ENCODE measurements at regions not wholly inside any gene's neighbourhood (a gene's known extent, or its start where the extent isn't known, plus 50 kb on each side); places are given as distances from the start of the nearest gene placed in this dataset.

DNA sequence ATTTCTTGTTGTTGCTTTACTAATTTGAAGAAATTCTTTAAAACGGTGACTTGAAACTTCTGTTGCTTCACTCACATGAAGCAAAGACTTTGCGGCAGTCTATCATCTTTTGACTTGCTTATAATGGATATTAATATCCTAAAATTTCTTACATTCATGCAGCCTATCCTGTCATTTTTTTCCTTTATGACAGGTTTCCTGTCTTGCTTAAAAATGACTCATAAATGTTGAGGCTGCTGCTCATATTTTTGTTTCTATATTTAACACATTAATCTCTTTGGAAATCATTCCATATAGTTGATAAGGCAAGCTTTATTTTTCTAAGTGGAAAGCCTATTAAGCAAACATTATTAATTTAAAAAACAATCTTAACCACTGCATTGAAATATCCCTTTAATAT lies 176.6 kb upstream of the GALNTL6 start:
- DNase-seq (ENCODE audit: low read depth, low spot score), result no peak

GRCh38 chr4:171629737-171630136 lies 183.5 kb upstream of the GALNTL6 start:
- DNase-seq (ENCODE audit: low read depth, low spot score), result no peak

GRCh38 chr4:171629182-171629581 lies 184.0 kb upstream of the GALNTL6 start:
- no peak for DNase-seq (ENCODE audit: low read depth, low spot score)

- DNase-seq (ENCODE audit: low read depth, low spot score), result no peak
These were observed 186.7 kb upstream of the GALNTL6 start for GRCh38 chr4:171626554-171626953.

DNA sequence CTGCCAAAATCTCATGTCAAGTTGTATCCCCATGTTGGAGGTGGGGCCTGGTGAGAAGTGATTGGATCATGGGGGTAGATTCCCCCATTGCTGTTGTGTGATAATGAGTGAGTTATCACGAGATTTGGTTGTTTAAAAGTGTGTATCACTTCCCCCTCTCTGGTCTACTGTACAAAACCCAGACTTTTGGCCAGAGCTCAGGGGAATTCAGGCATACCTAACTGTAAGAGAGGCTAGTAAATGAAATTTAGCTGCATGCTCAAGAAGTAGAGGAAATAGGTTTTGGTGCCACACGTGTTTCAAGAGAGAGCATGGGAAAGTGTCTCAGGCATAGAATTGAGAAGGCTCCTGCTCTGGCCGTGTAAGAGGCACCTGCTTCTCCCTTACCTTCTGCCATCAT lies 190.5 kb upstream of the GALNTL6 start:
- no peak for DNase-seq (ENCODE audit: low read depth, low spot score)

GRCh38 chr4:171621646-171622045 lies 191.6 kb upstream of the GALNTL6 start:
- DNase-seq (ENCODE audit: low read depth, low spot score), result no peak

DNA sequence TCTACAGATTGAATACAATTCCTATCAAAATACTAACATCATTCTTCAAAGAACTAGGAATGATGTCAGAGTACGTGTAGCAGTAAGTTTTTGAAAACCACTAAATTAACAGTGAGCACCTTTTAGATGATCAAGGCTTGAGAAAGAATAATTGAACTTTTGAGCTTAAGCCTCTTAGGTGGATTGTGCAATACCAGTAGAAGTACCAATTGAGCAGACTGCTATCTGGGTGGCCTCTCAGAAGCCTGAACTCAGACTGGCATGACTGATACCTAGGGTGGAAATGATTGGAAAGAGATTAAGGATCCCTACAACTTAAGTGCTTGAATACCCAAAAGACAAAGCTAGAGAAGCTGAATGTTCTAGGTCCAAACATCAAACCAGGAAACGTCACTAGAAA lies 200.3 kb upstream of the GALNTL6 start:
- no peak for DNase-seq (ENCODE audit: low read depth, low spot score)

DNA sequence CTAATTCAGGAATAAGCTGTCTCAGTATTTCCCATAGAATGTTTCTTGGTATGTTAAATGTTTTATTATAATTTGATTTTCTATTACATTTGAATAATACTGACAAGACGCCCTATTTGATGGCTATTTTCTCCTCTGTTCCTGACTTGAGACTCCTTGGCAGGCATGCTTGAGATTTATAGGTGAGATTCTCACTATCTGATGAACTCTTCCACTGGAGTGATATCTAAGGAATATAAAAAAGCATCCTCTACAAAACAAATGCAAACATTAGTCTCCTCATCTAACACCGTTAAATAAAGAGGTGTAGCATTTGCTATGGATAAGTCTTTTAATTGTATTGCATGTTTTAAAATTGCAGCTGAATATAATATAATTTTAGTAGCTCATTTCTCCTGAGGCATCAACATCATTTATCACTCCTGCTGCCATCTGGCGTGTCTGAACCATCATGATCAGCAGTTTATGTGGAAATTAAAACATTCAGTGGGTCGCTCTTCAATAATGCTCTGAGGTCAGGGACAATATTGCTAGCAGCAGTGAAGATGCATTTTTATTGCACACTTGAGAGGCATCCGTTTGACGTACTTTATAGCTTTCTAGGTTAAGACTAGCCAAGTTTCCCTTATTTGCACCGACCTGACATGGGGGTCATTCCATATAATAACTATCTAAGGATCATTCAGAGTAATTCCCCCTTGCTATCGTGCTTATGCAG lies 210.4 kb upstream of the GALNTL6 start:
- no peak for DNase-seq (ENCODE audit: low read depth, low spot score)

DNA sequence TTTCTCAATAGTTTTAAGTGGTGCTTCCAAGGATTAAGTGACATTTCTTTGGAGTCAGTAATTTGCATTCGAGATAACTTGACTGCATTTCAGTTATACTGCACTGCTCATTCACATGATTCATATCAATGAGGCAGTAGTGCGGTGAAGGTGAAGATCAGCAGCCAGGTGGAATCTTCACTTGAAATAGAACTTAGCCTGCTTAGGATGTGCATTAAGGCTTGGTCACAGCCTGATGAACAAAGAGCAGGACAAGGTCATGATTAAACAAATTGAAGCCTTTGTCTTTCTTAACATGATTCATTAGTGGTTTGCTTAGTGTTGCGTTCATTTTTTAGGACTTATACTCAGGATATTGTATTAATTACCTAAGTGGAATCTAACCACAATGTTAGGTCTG lies 212.1 kb upstream of the GALNTL6 start:
- DNase-seq (ENCODE audit: low read depth, low spot score), result no peak

DNA sequence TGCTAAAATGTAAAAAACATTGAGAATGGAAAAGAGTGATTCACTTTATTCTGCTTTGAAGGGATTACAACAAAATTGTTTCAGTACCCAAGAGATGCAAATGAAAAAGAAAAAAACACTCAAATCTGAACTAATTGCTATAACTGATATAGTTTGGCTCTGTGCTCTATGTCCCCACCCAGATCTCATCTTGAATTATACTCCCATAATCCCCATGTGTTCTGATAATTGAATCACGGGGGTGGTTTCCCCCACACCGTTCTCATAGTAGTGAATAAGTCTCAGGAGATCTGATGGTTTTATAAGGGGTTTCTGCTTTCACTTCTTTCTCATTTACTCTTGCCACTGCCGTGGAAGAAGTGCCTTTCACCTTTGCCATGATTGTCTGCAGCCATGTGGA lies 213.6 kb upstream of the GALNTL6 start:
- DNase-seq (ENCODE audit: low read depth, low spot score), result no peak

- no peak for DNase-seq (ENCODE audit: low read depth, low spot score)
These were observed 218.9 kb upstream of the GALNTL6 start for GRCh38 chr4:171594293-171594692.

- no peak for DNase-seq (ENCODE audit: low read depth, low spot score)
These were observed 222.5 kb upstream of the GALNTL6 start for GRCh38 chr4:171590716-171591115.

DNA sequence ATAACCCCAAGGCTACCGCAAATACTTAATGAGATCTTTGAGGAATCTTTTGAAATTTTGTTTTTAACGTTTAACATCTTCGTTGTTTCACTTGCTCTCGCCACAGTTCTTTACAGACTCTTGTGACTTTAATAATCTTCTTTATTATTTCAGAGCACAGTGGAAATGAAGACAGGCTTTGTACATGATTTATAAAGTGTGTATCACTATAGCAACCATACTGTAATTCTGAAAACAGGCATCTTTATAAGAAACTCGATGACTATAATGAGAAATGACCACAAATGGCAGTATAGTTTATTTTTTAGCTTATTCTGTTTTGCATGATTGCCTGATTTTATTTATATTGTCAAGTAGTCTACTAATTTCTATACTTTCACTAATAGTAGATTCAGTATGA lies 224.4 kb upstream of the GALNTL6 start:
- no peak for DNase-seq (ENCODE audit: low read depth, low spot score)

- no peak for DNase-seq (ENCODE audit: low read depth, low spot score)
These were observed 225.1 kb upstream of the GALNTL6 start for GRCh38 chr4:171588051-171588545.

GRCh38 chr4:171583790-171584189 lies 229.4 kb upstream of the GALNTL6 start:
- no peak for DNase-seq (ENCODE audit: low read depth, low spot score)

- DNase-seq (ENCODE audit: low read depth, low spot score), result no peak
These were observed 230.1 kb upstream of the GALNTL6 start for GRCh38 chr4:171582961-171583581.

DNA sequence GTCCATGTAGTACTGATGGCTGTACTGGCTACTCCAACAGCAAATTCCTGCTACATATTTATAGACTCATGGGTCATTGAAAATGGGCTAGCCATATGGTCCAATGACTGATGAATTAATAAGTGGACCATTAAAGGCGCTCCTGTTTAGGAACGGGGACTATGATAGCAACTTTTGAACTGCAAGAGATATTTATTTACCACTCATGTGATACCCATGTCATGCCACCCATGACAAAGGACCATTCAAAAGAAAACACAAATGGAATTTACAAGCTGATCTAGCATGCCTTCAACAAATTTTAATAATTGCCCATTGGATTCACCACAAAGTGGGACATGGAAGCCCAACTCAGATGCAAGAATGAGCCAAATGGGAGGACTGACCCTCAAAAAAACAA lies 240.0 kb upstream of the GALNTL6 start:
- DNase-seq (ENCODE audit: low read depth, low spot score), result no peak

GRCh38 chr4:171565130-171565788 lies 247.9 kb upstream of the GALNTL6 start:
- DNase-seq (ENCODE audit: low read depth, low spot score), result no peak

DNA sequence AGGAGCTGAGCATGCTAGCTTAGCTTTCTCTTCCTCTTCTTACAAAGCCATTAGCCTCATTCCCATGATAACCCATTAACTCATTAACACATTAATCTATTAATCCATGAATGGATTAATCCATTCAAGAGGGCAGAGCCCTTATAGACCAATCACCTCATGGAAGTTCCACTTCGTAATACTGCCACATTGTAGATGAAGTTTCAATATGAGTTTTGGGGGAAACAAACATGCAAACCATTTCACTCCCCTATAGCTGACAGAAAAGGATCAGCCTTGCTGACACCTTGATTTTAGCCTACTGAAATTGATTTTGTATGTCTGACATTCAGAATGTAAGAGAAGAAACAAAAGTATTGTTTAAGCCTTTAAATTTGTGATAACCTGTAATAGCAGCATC lies 251.8 kb upstream of the GALNTL6 start:
- no peak for DNase-seq (ENCODE audit: low read depth, low spot score)

- DNase-seq (ENCODE audit: low read depth, low spot score), result no peak
These were observed 259.2 kb upstream of the GALNTL6 start for GRCh38 chr4:171553961-171554360.

GRCh38 chr4:171542640-171543039 lies 270.6 kb upstream of the GALNTL6 start:
- no peak for DNase-seq (ENCODE audit: low read depth, low spot score)

GRCh38 chr4:171538601-171539100 lies 274.6 kb upstream of the GALNTL6 start:
- DNase-seq (ENCODE audit: low read depth, low spot score), result no peak

- DNase-seq (ENCODE audit: low read depth, low spot score), result no peak
These were observed 278.8 kb upstream of the GALNTL6 start for GRCh38 chr4:171534391-171534790.
